NCI-H2107 treated with DMSO at 0.1 percent for 48 hours (cell line): ENCODE measurements at regions not wholly inside any gene's neighbourhood (a gene's known extent, or its start where the extent isn't known, plus 50 kb on each side); places are given as distances from the start of the nearest gene placed in this dataset.
"Not testable (repeated sequence)": the region's sequence is repeated elsewhere in the genome, so short reads cannot be mapped to it uniquely, and the experiment has no call there.

Experiments used
- DNase-seq: peaks from one replicate; lab custom pipeline; 2025; ENCODE audit not compliant: unreplicated experiment; lab: John Stamatoyannopoulos, UW

DNA sequence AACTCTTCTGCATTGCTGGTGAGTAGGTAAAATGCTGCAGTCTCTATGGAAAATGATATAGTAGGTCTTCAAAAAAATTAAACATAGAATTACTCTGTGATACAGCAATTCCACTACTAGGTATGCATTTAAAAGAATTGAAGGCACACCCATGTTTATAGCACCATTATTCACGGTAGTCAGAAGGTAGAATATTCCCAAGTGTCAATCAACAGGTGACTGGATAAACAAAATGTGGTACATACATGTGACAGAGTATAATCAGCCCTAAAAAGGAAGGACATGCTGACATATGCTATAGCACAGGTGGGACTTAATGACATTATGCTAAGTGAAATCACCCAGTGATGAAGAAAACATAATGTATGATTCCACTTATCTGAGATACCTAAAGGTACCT is 123.3 kb downstream of the CCER1 start:
- no peak for DNase-seq

DNA sequence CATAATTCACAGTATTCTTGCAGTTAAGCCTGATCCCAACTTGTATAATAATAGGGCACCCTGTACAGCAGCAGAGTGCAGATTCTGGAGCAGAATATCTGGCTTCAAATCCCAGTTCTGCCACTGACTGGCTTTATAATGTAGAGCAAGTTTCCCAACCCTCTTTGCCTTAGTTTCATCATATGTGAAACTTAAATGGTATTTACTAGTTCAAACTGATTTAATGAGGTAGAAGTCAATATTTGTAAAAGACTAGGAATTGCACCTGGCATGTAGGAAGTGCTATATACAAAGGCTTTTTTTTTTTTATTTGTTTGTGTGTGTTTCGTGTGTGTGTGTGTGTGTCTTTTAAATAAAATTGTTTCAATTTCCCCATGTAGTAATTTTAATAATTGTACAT is 125.9 kb downstream of the CCER1 start:
- DNase-seq, result no peak

DNA sequence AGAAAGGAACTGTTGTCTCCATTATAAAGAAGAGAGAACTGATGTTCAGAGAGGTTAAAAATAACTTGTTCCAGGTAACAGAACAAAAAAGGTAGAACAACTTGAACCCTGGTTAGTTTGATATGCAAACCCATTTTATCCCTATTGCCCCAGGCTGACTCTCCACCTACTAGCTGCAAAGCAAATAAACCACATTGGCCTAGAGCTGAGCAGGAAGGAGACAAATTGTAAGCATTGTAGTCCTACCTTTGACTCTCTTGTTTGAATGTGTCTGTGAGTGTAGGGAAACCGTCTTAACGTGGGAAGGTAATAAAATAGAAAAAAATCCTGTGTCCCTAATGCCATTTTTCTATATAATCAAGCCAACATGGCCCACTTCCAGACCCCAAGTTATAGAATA is 126.4 kb downstream of the CCER1 start:
- no peak for DNase-seq

DNA sequence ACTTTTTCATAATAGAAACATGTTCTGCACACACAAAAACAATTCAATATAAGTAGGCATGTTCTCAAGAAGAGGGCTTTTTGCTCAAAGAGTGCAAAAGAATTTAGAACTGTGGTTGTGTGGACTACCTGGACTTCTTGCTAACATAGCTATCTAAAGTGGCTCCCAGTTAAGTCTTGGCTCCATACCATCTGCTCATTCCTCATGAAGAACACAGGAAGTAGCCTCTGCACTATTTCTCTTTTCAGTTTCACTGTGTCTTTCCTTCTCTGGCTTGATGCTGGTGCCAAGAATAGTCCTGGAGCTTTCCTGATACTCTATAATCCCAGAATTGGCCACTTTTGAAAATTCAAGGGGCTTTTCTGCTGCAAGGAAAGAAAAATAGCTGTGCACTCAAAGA is 127.4 kb downstream of the CCER1 start:
- DNase-seq, result no peak

DNA sequence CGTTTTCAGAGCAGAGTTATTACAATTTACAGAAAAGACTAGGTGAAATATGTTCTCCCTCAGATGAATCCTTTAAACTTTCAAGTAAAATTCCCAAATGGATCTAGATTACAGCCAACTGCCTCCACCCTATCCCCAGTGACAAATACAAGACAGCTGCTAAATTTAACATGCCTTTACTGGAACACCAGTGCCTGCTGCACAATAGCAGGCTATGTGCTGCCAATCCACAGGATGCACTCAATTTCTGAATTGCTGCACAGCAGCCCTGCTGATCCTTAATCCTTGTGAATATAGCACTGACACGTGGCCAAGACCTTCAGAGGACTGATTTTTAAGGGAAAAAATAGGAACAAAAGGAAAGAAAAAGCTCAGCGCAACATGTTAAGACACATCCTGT is 128.9 kb downstream of the CCER1 start:
- no peak for DNase-seq

DNA sequence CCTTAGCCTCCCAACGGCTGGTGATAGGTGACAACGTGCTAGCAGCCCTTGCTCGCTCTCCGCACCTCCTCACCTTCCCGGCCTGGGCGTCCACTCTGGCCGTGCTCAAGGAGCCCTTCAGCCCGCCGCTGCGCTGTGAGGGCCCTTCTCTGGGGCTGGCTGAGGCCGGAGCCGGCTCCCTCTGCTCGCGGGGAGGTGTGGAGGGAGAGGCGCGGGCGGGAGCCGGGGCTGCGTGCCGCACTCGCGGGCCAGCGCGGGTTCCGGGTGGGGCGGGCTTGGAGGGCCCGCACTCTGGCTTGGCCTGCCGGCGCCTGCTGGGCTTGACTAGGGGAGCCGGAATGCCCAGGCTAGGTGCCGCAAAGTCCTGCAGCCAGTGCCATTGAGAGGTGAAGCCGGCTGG is 131.1 kb downstream of the CCER1 start:
- DNase-seq, result no peak

DNA sequence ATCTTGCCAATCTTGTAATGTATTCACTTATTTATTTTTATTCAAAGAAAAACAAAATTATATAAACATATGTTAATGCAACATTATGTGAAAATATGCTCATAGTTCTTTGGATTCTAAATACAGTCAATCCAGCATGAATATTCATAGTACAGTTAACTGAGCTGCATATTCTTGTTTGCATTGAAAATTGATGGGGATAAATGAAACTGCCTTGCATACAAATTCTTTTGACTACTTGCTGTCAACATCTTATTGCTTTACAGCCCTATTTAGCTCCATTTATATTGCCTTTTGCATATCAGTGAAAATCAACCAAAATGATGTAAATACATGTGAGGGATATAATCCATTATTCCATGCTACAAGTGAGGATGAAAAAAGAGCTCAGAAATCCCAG is 135.3 kb downstream of the CCER1 start:
- DNase-seq, result no peak

DNA sequence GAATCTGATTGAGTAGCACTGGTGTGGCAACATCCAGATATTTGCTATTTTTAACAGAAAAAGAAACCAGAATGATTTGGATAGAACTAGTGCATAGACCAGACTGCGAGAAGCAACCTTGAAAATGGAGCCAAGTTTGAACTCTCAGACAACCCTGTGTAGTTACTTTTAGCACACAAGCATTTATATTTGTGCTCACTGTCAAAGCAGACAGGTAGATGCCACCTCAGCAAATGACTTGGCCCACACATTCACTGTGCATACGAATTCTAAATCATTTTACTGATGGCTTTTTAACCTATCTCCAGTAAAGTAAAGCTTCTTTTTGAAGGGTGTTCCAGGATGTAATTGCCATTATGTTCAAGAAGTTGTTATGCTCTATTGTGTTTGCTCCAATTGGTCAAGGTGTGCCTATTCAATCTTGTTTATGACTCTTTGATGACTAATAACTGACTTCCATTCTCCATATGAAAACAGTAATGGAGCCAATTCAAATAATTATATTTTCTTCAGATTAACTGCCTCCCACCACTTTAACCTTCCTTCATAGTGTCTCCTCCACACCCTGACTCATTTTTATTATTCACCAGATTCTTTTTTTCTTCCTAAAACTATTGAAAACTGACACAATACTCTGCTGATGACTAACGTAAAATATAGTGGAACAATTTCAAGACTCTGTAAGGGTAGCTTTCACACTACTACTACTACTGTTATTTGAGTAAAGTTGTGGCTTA is 138.5 kb downstream of the CCER1 start:
- DNase-seq, result no peak

DNA sequence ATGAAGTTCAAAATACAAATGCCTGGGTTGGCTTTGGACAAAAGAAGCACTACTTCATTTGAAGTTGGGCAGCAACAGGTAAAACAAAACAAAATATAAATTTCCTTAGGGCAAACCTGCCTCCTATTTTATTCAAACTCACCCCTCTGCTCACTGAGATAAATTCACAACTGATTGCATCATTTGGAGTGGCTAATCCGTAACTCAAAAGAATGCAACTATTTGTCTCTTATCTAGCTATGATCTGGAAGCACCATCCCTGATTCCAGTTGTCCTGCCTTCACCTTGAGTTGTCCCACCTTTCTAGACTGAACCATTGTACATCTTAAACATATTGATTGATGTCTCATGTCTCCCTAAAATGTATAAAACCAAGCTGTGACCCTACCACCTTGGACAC is 145.0 kb downstream of the CCER1 start:
- no peak for DNase-seq

DNA sequence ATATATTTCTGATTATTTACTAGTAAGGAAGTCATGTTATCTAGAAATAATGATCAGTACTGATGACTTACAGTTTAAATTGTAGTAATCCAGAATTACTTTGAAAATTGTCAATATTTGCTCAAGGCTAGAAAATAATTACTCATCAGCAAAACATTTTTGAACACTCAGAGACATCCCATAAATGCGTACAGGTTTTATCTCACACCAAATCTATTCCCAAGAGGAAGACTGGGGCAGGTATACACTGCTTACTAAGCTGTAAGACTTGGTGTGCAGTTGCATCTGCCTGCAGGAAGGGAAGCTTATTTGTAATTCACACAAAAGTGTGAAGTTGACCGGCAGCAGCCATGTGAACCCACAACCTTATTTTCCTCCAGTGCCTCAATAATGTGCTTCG is 146.4 kb downstream of the CCER1 start:
- DNase-seq, result no peak

DNA sequence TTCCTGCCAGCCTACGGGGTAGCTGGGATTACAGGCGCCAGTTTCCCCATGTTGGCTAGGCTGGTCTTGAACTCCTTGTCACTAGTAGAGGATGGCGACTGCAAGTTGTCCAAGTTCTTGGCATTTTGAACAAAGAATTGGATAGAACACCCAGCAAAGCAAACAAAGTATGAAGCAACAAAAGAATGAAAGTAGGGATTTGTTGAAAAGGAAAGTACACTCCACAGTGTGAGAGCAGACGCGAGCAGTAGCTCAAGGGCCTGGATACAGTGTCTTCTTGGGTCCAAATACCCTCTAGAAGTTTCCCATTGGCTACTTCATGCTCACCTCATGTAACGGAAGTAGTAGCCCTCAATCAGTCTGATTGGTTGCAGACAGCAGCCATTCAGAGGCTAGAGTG is 152.2 kb downstream of the CCER1 start:
- no peak for DNase-seq

DNA sequence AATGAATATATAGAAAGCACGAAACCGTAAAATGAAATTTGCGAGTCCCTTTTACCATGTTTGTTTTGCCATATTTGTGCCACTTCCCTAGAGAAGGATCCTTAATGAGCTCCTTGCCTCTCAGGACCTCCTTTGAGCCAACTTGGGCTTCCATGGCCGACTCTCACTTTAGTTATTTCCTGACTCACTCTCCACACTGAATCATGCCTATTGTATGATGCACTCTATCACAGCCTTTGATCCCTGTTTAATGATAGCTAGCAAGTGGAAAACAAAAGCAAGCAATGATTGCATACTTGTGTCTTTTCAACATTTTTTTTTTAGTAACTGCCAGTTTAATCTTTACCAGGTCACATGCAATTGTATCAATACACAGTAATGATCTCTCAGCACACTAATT is 153.2 kb downstream of the CCER1 start:
- DNase-seq, result no peak

DNA sequence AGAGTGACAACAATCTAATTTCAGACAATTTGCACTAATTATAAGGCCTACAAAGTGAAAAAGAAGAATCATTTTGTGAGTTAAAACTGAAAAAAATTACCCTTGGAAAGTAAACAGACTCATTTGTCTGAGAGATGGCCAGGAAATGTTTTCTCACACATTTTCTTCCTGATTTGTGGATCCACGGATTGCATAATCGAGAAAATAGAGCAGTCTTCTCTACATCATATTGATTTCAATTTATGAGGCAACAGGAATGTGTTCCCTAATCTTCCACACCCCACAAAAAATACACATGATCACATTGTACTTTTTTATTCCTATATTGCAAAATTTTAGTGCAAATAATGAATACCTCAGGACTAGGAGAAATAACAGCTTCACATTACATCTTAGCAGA is 160.8 kb downstream of the CCER1 start:
- no peak for DNase-seq

DNA sequence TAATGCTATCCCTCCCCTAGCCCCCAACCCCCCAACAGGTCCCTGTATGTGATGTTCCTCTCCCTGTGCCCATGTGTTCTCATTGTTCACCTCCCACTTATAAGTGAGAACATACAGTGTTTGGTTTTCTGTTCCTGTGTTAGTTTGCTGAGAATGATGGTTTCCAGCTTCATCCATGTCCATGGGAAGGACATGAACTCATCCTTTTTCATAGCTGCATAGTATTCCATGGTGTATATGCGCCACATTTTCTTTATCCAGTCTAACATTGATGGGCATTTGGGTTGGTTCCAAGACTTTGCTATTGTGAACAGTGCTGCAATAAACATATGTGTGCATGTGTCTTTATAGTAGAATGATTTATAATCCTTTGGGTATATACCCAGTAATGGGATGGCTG is 162.3 kb downstream of the CCER1 start:
- not testable (repeated sequence) for DNase-seq

DNA sequence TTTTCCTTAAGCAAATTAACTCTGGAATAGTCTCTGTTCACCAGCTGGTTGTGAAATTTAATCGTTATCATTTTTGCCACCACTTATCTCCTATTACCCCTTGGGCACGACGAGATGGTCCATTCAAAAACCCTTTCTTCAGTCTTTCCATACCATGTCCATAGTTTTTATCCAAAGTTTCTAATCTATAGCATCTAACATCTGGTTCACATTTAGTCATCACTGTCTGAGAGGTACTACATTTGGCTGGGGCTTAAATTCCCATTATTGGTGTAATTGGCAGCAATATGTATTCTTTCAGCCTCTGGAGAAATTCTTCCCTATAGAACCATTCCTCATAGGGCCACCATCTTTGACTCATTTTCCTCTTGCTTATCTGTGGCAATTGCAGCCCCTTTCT is 163.5 kb downstream of the CCER1 start:
- no peak for DNase-seq

DNA sequence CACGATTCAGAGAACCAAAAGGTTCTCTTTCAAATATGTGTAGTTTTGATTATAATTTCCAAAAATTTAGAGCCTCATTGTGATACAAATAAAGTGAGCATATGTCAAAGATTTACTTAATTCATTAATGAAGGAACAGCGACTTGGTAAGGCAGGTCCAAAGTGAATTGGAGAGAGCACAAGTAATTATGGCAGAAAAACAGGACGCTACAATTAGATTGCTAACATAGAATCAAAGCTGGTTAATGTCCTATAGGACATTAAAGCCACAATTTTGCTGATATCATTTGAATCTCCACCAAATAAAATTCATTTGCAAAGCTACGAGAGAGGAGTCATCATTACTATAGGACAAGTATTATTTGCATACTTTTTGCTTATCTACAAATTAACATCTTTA is 164.2 kb downstream of the CCER1 start:
- no peak for DNase-seq

DNA sequence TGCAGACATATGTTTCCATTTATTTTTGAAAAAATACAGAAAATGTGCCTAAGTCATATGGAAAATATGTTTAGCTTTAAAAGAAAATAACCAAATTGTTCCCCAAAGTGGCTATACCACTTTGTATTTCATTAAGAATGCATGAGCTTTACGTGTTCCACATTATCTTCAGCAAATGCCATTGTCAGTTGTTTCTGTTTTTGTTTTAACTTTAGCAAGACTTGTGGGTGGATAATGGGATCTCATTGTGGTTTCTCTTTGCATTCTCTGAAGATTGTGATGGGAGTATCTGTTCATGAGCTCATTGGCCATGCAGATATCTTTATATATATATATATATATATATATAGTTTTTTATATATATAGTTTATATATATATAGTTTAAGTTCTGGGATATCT is 181.5 kb downstream of the CCER1 start:
- no peak for DNase-seq

DNA sequence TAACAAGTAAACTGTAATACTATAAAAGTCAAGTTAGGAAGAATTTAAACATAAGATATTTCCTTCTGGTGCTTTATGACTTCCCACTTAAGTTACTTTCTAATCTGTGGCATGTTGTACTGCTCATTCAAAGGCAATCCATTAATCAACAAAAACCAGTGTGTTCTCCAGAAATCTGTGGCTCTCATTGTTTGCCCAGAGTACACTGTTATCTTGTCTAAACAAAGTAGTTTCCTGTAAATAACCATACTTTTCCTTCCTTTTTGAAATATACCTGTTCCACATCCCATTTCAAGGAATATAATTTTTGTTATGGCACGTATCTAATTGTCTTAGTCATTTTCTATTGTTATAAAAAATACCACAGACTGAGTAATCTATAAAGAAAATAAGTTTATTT is 184.1 kb downstream of the CCER1 start:
- DNase-seq, result no peak

DNA sequence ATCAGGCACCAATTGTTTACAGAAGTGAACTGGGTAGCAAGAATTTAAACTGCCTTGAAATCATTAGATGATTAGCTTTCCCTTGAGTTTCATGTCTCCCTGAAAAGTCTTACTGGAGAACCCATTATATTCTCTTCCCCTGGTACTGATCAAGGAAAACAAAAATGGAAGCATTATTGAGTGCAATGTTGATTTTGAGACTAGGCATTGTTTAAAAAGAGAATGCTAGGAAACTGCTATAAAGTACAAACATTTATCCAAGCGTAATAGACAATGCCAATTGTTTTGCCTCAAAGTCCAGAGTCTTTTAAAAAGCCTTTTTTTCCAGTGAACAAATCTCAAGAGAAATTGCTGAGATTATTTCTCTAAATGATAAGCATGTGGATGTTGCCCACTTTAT is 197.0 kb downstream of the CCER1 start:
- DNase-seq, result no peak

DNA sequence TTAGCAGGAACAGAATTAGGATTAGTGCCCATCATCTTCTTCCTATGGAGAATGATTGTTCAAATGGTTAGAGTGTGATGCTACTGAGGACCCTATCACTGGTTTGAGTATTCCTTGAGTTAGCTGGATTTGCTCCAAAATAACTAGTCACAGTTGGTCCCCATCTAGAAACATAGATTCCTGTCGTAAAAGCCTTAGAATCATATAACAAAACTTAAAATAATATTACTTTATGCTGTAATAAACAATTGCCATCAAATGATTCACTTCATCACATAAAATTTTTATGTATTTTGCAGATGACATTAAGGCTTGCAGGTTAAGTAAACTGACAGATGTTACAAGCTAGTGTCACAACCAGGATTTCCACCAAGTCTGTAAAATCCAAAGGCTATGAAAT is 209.8 kb downstream of the CCER1 start:
- no peak for DNase-seq

DNA sequence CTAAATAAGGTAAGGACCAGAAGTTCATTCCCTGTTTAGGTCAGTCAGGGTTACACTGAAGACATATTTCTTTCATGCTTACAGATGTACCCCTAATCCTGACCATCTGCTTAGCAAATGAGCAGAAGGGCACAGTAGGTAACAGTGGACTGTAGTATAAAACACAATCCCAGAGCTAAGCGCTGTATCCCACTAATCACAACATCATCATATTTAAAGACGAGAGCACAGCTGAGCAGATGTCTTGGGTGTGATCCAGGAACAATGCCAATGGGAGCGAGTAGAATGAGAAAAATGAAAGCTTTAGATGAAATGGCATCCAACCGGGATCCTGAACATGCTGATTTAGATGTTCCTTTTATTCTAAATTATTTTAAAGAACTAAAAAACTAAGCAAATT is 213.4 kb downstream of the CCER1 start:
- no peak for DNase-seq

DNA sequence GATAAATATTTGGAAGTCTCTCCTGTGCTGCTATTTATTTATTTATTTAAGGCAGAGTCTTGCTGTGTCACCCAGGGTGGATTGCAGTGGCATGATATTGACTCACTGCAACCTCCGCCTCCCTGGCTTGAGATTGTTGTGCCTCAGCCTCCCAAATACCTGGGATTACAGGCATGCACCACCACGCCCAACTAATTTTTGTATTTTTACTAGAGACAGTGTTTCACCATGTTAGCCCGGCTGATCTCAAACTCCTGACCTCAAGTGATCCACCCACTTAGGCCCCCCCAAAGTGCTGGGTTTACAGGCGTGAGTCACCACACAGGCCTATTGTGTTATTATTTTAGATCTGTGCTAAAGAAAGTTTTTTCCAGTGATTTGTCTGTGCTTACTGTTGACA is 225.2 kb downstream of the CCER1 start:
- DNase-seq, result no peak

DNA sequence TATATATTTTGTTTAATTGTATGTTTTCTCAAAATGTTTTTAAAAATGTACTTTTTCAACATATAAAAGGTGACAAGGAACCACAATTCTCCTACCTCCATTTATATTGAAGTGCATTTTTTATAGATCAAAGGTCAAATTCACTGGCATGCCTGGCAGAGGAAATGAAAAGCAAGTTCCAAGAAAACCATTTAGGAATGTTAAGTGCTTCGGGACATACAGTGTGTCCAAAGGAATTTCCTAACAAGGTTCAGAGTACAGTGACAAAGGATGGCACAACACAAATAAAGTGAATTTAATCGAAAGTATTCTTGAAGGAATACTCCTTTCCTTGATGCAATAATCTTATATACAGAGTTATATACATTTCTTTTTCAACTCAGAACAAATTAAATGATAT is 242.3 kb downstream of the CCER1 start:
- DNase-seq, result no peak

DNA sequence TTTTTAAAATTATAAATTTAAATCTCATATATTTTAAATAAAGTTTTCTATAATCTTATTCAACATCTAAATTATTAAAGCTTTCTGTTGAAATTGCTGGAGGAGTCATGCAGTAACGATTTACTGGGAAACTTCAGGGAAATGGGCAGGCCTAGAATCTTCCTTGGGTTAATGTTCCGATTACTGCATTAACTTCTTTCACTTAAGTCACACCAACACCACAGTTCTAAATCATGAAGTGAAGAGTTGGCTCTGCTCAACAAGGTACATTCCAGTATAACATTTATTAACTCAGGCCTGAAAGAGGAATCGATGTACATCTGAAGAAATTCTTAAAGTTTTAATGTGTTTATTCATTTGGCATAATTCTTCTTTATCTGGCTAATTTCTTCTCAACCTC is 244.3 kb downstream of the CCER1 start:
- DNase-seq, result no peak
